ENCODE measurements at regions not wholly inside any gene's neighbourhood (a gene's known extent, or its start where the extent isn't known, plus 50 kb on each side); places are given as distances from the start of the nearest gene placed in this dataset.

DNA sequence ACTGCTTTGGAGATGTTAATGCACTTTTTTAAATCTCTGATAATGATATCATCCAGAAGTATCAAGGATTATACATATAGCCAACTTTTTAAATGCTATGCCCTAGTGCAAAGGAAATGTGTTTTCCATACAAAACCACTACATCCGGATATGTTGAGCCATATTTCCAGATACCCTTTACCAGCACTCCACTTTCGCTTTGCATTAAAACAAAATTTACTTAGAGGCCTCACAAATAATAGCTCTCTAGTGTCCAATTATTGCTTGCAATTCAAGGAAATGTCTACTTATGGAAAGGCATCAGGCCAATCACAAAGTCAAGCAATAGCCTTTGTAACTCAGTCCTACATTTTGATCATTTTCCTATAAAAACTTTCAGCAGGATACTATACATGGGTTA lies 1072.8 kb upstream of the INTU start:
- no peak for TF ChIP-seq POLR2A (IDR thresholded peaks at IDR 0.05)
- TF ChIP-seq, protein P1, sequence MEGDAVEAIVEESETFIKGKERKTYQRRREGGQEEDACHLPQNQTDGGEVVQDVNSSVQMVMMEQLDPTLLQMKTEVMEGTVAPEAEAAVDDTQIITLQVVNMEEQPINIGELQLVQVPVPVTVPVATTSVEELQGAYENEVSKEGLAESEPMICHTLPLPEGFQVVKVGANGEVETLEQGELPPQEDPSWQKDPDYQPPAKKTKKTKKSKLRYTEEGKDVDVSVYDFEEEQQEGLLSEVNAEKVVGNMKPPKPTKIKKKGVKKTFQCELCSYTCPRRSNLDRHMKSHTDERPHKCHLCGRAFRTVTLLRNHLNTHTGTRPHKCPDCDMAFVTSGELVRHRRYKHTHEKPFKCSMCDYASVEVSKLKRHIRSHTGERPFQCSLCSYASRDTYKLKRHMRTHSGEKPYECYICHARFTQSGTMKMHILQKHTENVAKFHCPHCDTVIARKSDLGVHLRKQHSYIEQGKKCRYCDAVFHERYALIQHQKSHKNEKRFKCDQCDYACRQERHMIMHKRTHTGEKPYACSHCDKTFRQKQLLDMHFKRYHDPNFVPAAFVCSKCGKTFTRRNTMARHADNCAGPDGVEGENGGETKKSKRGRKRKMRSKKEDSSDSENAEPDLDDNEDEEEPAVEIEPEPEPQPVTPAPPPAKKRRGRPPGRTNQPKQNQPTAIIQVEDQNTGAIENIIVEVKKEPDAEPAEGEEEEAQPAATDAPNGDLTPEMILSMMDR (IDR thresholded peaks at IDR 0.05): no peak

Measured in lower leg skin (tissue), 3 donors.